ENCODE measurements at regions not wholly inside any gene's neighbourhood (a gene's known extent, or its start where the extent isn't known, plus 50 kb on each side); places are given as distances from the start of the nearest gene placed in this dataset.
"Not testable (repeated sequence)": the region's sequence is repeated elsewhere in the genome, so short reads cannot be mapped to it uniquely, and the experiment has no call there.

DNA sequence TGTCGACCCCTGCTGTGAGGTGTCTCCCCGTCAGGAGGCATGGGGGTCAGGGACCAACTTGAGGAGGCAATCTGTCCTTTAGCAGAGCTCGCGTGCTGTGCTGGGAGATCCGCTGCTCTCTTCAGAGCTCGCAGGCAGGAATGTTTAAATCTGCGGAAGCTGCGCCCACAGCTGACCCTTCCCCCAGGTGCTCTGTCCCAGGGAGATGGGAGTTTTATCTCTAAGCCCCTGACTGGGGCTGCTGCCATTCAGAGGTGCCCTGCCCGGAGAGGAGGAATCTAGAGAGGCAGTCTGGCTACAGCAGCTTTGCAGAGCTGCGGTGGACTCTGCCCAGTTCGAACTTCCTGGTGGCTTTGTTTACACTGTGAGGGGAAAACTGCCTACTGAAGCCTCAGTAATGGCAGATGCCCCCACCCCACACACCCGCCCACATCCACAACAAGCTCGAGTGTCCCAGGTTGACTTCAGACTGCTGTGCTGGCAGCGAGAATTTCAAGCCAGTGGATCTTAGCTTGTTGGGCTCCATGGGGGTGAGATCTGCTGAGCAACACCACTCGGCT is 133.1 kb downstream of the CENPC start:
- H3K4me1 ChIP-seq; H3K4me3 ChIP-seq; H3K36me3 ChIP-seq; intact Hi-C loops (cut with DNase I; ENCODE audit: low total_unique reads); H3K27me3 ChIP-seq; H3K27ac ChIP-seq: not testable (repeated sequence)
- WGBS, 5 donors: 63 to 84% (median 69%) methylated on average over 5 to 15 of the region's 15 CpGs
- DNase-seq: peak in 1 of 2 donors; percentile 5
- peaks cover 0 to 23% (median 6%) of the 10 kb centered on the region in 4 donors for H3K9me3 ChIP-seq

DNA sequence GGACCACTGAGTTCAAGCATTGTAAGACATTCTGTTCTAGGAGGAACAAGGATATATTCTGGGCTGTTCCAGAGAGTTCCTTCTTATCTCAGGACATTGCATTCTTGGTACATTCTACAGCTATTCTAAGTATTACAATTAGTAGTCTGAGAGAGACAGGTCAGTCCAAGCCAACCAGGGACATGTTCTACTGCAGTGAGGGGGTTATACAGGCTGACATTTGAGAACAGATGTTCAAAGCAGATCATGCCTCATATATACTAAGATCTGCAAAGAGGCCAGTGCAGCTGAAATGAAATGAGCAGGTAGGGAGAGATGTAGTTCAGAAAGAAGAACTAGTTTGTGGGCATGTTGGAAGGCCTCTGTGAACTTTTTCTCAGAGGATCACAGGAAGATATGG is 142.0 kb downstream of the CENPC start:
- Histone ChIP-seq H3K27me3 (no peaks in the 10 kb centered on the region), H3K4me1 (no peaks in the 10 kb centered on the region), H3K27ac (no peak overlapping the region), H3K4me3 (no peak overlapping the region), H3K9me3 (peaks cover 0 to 9% (median 4%) of the 10 kb centered on the region in 4 donors), H3K36me3 (no peaks in the 10 kb centered on the region)
- DNase-seq: no peak
- TF ChIP-seq EP300 (IDR thresholded peaks at IDR 0.05) (no peak), POLR2AphosphoS5 (IDR thresholded peaks at IDR 0.05) (no peak), POLR2A (IDR thresholded peaks at IDR 0.05) (no peak)
- TF ChIP-seq, protein P1, sequence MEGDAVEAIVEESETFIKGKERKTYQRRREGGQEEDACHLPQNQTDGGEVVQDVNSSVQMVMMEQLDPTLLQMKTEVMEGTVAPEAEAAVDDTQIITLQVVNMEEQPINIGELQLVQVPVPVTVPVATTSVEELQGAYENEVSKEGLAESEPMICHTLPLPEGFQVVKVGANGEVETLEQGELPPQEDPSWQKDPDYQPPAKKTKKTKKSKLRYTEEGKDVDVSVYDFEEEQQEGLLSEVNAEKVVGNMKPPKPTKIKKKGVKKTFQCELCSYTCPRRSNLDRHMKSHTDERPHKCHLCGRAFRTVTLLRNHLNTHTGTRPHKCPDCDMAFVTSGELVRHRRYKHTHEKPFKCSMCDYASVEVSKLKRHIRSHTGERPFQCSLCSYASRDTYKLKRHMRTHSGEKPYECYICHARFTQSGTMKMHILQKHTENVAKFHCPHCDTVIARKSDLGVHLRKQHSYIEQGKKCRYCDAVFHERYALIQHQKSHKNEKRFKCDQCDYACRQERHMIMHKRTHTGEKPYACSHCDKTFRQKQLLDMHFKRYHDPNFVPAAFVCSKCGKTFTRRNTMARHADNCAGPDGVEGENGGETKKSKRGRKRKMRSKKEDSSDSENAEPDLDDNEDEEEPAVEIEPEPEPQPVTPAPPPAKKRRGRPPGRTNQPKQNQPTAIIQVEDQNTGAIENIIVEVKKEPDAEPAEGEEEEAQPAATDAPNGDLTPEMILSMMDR (IDR thresholded peaks at IDR 0.05): no peak
- intact Hi-C loops (cut with DNase I; ENCODE audit: low total_unique reads): no loop called here

DNA sequence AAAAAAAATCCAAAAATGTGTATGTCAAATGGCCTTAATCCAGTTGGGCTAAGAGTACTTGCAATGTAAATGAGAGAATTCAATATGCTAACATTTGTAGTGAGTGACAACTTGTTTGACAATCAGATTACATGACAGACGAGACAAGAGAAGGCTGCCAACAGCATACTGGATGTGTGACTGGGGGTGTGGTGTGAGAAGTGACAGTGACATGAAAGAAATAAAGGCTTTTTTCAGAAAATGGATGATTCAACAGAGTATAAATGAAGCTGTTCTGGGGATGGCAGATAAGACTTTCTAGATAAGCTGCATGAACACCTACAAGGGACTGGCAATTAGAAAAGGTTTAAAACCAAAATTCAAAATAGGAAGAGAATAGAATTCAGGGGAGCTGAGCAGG is 143.4 kb downstream of the CENPC start:
- no peak for DNase-seq
- intact Hi-C loops (cut with DNase I; ENCODE audit: low total_unique reads): no loop called here
- no peak overlapping the region for H3K27ac ChIP-seq
- 14 to 48% (median 18%) methylated on average over 1 of the region's 1 CpG for WGBS, 5 donors
- no peaks in the 10 kb centered on the region for H3K36me3 ChIP-seq
- H3K4me3 ChIP-seq: no peak overlapping the region
- no peaks in the 10 kb centered on the region for H3K4me1 ChIP-seq
- peaks cover 0 to 9% (median 4%) of the 10 kb centered on the region in 4 donors for H3K9me3 ChIP-seq
- TF ChIP-seq, protein P1 (IDR thresholded peaks at IDR 0.05): no peak
- TF ChIP-seq EP300 (IDR thresholded peaks at IDR 0.05) (no peak), POLR2AphosphoS5 (IDR thresholded peaks at IDR 0.05) (no peak), POLR2A (IDR thresholded peaks at IDR 0.05) (no peak)
- H3K27me3 ChIP-seq: no peaks in the 10 kb centered on the region

DNA sequence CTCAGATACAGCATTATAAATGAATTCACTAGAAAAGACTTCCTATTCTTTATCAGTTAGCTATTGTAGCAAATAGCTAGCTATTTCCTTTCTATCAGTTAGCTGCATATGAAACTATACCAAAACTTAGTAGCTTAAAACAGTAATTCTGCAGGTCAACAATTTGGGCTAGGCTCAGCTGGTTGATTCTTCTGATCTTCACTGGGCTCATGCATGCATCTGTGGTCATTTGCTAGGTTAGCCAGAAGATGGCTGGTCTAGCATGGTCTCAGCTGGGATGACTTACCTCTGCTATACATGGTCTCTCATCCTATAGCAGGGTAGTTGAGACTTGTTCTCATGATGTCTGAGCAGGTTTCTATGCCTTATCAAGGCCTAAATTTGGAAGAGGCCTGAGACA is 147.4 kb downstream of the CENPC start:
- Histone ChIP-seq H3K36me3 (no peaks in the 10 kb centered on the region), H3K4me1 (no peaks in the 10 kb centered on the region), H3K9me3 (no peaks in the 10 kb centered on the region), H3K27ac (no peak overlapping the region), H3K4me3 (no peak overlapping the region), H3K27me3 (peaks cover 0 to 1% (median 0%) of the 10 kb centered on the region in 3 donors)
- no peak for DNase-seq
- intact Hi-C loops (cut with DNase I; ENCODE audit: low total_unique reads): no loop called here
- no peak for TF ChIP-seq POLR2A (IDR thresholded peaks at IDR 0.05)
- no peak for TF ChIP-seq EP300 (IDR thresholded peaks at IDR 0.05)
- no peak for TF ChIP-seq POLR2AphosphoS5 (IDR thresholded peaks at IDR 0.05)
- TF ChIP-seq, protein P1 (IDR thresholded peaks at IDR 0.05): no peak

DNA sequence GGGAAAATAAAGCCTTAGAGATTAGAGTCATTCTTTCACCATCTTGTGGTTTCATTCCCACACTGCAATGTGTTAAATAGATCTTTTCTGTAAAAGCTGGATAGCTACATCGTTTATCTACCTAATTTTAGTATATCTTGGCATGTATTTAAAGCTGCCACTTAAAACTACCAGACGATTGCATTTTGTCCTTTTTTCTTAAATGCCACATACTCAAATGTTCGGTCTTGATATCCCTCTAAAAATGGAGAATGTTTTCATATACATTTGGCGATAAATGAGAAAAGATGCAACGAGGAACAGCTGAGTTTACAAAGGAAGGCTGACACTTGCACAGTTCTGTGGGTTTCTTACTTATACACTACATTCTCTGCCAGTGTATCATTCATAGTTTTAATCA is 148.3 kb downstream of the CENPC start:
- Histone ChIP-seq H3K4me1 (no peaks in the 10 kb centered on the region), H3K36me3 (no peaks in the 10 kb centered on the region), H3K4me3 (no peak overlapping the region), H3K27ac (no peak overlapping the region), H3K27me3 (peaks cover 0 to 9% (median 0%) of the 10 kb centered on the region in 3 donors), H3K9me3 (no peaks in the 10 kb centered on the region)
- TF ChIP-seq POLR2AphosphoS5 (IDR thresholded peaks at IDR 0.05) (no peak), EP300 (IDR thresholded peaks at IDR 0.05) (no peak), POLR2A (IDR thresholded peaks at IDR 0.05) (no peak)
- TF ChIP-seq, protein P1 (IDR thresholded peaks at IDR 0.05): no peak
- intact Hi-C loops (cut with DNase I; ENCODE audit: low total_unique reads): no loop called here
- no peak for DNase-seq
- 64 to 77% (median 73%) methylated on average over 5 of the region's 5 CpGs for WGBS, 5 donors
